ENCODE measurements at regions not wholly inside any gene's neighbourhood (a gene's known extent, or its start where the extent isn't known, plus 50 kb on each side); places are given as distances from the start of the nearest gene placed in this dataset.

DNA sequence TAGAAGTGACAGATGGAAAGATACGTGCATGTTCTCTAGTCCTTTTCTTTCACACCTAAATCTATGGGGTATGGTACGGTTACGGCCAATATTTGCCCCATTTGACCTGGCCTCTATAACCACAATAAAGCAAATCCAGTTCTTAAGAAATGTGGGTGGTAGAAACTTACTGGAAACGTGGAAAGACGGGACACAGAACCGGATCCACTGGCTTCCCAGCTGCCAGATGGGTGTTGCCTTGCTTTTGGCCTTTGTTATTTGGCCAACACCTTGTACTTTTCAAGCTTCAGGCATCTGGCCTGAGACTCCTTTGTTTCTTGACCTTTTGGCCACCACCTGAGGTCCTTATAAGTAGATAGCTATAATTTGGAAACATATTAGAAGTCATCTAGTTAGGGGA is 635.9 kb downstream of the SLC4A3 start:
- TF ChIP-seq, protein P1, sequence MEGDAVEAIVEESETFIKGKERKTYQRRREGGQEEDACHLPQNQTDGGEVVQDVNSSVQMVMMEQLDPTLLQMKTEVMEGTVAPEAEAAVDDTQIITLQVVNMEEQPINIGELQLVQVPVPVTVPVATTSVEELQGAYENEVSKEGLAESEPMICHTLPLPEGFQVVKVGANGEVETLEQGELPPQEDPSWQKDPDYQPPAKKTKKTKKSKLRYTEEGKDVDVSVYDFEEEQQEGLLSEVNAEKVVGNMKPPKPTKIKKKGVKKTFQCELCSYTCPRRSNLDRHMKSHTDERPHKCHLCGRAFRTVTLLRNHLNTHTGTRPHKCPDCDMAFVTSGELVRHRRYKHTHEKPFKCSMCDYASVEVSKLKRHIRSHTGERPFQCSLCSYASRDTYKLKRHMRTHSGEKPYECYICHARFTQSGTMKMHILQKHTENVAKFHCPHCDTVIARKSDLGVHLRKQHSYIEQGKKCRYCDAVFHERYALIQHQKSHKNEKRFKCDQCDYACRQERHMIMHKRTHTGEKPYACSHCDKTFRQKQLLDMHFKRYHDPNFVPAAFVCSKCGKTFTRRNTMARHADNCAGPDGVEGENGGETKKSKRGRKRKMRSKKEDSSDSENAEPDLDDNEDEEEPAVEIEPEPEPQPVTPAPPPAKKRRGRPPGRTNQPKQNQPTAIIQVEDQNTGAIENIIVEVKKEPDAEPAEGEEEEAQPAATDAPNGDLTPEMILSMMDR (IDR thresholded peaks at IDR 0.05): no peak
- DNase-seq (ENCODE audit: low spot score in 2 of 2): no peak
- Histone ChIP-seq H3K4me3 (no peak overlapping the region), H3K27ac (no peak overlapping the region), H3K9me3 (no peaks in the 10 kb centered on the region), H3K27me3 (no peaks in the 10 kb centered on the region), H3K36me3 (no peaks in the 10 kb centered on the region), H3K4me1 (no peaks in the 10 kb centered on the region)
- intact Hi-C loops (cut with DNase I): no loop called here

DNA sequence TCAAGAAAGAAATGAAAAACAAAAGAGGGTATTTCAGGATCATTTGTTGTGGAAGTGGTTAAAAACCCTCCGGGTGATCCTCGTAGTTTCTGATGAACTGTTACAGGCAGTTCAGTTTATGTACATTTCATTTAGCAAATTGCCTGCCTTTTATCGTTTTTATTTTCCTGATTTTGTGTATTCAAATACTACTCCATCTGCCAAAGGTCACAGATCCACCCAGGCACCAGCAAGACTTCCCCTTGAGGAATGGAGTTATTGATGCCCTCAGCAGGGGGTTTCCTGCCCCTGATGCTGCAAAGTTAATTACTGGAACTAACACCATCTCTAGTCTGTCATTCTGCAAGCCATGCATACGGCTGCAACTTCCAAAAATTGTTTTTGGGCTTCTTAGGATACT is 641.9 kb downstream of the SLC4A3 start:
- TF ChIP-seq, protein P1 (IDR thresholded peaks at IDR 0.05): no peak
- H3K9me3 ChIP-seq: no peaks in the 10 kb centered on the region
- H3K27me3 ChIP-seq: no peaks in the 10 kb centered on the region
- no peaks in the 10 kb centered on the region for H3K36me3 ChIP-seq
- no peak for DNase-seq (ENCODE audit: low spot score in 2 of 2)
- no peak overlapping the region for H3K4me3 ChIP-seq
- no peaks in the 10 kb centered on the region for H3K4me1 ChIP-seq
- H3K27ac ChIP-seq: no peak overlapping the region
- intact Hi-C loops (cut with DNase I): no loop called here

DNA sequence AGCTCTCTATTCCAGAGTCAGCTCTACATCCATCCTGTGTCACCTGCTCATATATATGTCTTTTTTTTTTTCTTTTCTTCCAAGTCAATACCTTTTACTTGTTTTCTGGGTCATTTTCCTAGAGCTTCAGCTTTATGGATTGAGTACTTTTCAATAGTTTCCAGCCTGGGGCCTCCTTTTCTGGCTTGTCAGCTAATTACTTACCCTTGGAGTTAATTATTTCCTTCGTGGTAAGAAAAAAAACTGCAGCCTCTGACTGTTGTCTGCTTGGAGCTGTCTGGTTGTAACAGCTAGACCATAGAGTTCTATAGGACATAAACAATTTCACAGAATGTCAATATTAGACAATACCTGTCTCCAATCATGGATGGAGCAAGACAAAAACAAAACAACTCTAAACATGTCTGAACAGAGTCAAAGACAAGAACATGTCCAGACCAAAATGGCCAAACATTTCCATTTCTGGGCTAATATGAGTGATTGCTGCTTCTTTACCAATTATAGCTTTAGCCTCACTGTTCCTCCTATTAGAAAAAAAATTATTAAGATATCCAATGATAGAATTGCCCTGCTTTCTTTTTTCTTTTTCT is 643.1 kb downstream of the SLC4A3 start:
- H3K27ac ChIP-seq: no peak overlapping the region
- H3K27me3 ChIP-seq: no peaks in the 10 kb centered on the region
- no peaks in the 10 kb centered on the region for H3K36me3 ChIP-seq
- no peak overlapping the region for H3K4me3 ChIP-seq
- intact Hi-C loops (cut with DNase I): no loop called here
- TF ChIP-seq, protein P1 (IDR thresholded peaks at IDR 0.05): no peak
- H3K9me3 ChIP-seq: no peaks in the 10 kb centered on the region
- no peaks in the 10 kb centered on the region for H3K4me1 ChIP-seq
- DNase-seq (ENCODE audit: low spot score in 2 of 2): no peak

DNA sequence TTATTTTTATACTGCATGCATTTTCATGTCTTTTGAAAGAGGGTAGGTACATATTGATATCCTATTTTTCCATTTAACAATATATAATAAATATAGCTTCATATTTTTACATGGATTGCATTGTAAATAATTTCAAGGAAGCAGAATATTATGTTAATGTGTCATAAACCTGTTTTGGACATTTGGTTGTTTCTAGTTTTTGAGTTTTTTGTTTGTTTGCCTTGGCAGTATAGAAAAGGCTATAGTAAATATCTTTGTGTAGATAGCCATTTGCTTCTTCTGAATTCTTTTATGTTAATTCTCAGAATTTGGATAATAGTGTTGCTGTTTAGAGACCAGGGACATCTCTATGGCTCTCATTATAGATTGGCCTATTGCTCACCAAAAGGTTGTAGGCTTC is 645.2 kb downstream of the SLC4A3 start:
- Histone ChIP-seq H3K9me3 (no peaks in the 10 kb centered on the region), H3K27ac (no peak overlapping the region), H3K36me3 (no peaks in the 10 kb centered on the region), H3K27me3 (no peaks in the 10 kb centered on the region), H3K4me1 (peaks cover 0 to 11% of the 10 kb centered on the region in 2 donors), H3K4me3 (no peak overlapping the region)
- DNase-seq (ENCODE audit: low spot score in 2 of 2): no peak
- intact Hi-C loops (cut with DNase I): no loop called here
- TF ChIP-seq, protein P1 (IDR thresholded peaks at IDR 0.05): no peak

DNA sequence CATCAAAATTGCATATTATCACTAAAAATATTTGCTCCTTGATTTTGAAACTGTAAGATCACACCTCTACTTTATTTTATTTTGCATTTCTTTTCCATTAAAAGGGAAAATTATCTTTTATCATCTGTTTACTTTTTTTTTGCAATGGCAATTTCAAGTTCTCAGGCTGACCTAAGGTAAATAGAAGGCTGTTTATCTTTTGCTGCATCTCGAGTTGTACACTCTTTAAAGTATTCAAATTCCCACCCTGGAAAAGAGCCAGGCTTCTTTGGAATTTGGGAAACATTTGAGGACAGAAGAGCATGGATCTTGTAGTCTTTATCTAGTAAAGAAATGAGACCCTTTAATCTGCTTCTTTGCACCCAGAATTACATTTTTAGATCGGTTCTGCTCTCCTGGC is 645.7 kb downstream of the SLC4A3 start:
- no peaks in the 10 kb centered on the region for H3K27me3 ChIP-seq
- no peaks in the 10 kb centered on the region for H3K36me3 ChIP-seq
- H3K4me3 ChIP-seq: no peak overlapping the region
- TF ChIP-seq, protein P1 (IDR thresholded peaks at IDR 0.05): no peak
- H3K4me1 ChIP-seq: peaks cover 0 to 13% of the 10 kb centered on the region in 2 donors
- no peak for DNase-seq (ENCODE audit: low spot score in 2 of 2)
- H3K27ac ChIP-seq: no peak overlapping the region
- no peaks in the 10 kb centered on the region for H3K9me3 ChIP-seq
- intact Hi-C loops (cut with DNase I): no loop called here

DNA sequence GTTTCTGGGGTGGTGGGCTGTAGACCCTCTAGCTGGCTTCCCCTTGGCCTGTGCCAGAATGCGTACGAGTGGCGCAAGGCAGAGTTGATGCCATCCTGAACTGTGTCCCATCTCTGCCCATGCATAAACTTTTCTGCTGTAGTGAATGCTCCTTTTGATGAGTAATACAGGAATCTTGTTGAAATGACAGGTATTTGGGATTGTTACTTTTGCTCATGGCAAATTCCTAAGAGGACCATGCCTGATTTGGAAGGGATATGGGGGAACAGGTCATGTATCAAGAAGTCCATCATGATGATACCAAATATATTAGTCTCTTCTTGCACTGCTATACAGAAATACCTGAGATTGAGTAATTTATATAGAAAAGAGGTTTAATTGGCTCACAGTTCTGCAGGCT is 648.0 kb downstream of the SLC4A3 start:
- no peak overlapping the region for H3K4me3 ChIP-seq
- no peak overlapping the region for H3K27ac ChIP-seq
- no peak for DNase-seq (ENCODE audit: low spot score in 2 of 2)
- TF ChIP-seq, protein P1 (IDR thresholded peaks at IDR 0.05): no peak
- no peaks in the 10 kb centered on the region for H3K27me3 ChIP-seq
- intact Hi-C loops (cut with DNase I): no loop called here
- no peaks in the 10 kb centered on the region for H3K9me3 ChIP-seq
- H3K36me3 ChIP-seq: no peaks in the 10 kb centered on the region
- H3K4me1 ChIP-seq: peaks cover 0 to 15% of the 10 kb centered on the region in 2 donors

All from ascending aorta (tissue), 2 donors.